ENCODE measurements at regions not wholly inside any gene's neighbourhood (a gene's known extent, or its start where the extent isn't known, plus 50 kb on each side); places are given as distances from the start of the nearest gene placed in this dataset.

- TF ChIP-seq ARID1B (IDR thresholded peaks at IDR 0.05) (peak; percentile 45; the same call in 1 of the 2 replicates), RBM25 (IDR thresholded peaks at IDR 0.05; ENCODE audit: low read depth, low read length, severe bottlenecking) (no peak), THRB (CRISPR knock-in tag; conservative IDR thresholded peaks at IDR 0.05) (peak; percentile 93), PCBP2 (IDR thresholded peaks at IDR 0.05; ENCODE audit: low read depth, low read length, poor library complexity, severe bottlenecking) (no peak), NBN (IDR thresholded peaks at IDR 0.05; ENCODE audit: low read depth) (peak; percentile 41; the same call in 1 of the 2 replicates), SMC3 (conservative IDR thresholded peaks at IDR 0.05; ENCODE audit: insufficient read depth, low read depth, low read length) (no peak), ZNF274 (IDR thresholded peaks at IDR 0.05; ENCODE audit: borderline replicate concordance, low read depth, low read length) (no peak), FOXK2 (conservative IDR thresholded peaks at IDR 0.05 in 1 of 2, IDR thresholded peaks at IDR 0.05 in 1 of 2; ENCODE audit: low read depth in 2 of 2) (peak; percentile 62 to 65), ZNF277 (CRISPR knock-in tag; IDR thresholded peaks at IDR 0.05; ENCODE audit: borderline replicate concordance) (no peak), CSDE1 (IDR thresholded peaks at IDR 0.05) (0 out of 4 replicates have a peak, but pooled peaks of 1 of the 2 experiments have one; percentile 56), ZNF695 (CRISPR knock-in tag; IDR thresholded peaks at IDR 0.05) (no peak), ILK (tag; IDR thresholded peaks at IDR 0.05; ENCODE audit: borderline replicate concordance, low read depth) (no peak), FOXA3 (CRISPR knock-in tag; conservative IDR thresholded peaks at IDR 0.05 in 1 of 2, IDR thresholded peaks at IDR 0.05 in 1 of 2) (0 out of 4 replicates have a peak, but pooled peaks of 1 of the 2 experiments have one; percentile 13), NR0B1 (IDR thresholded peaks at IDR 0.05; ENCODE audit: partially characterized antibody) (no peak), HBP1 (CRISPR knock-in tag; IDR thresholded peaks at IDR 0.05) (peak; percentile 89; the same call in 1 of the 2 replicates), ZNF766 (CRISPR knock-in tag; conservative IDR thresholded peaks at IDR 0.05) (0 out of 2 replicates have a peak, but pooled peaks have one; percentile 17), PHB2 (IDR thresholded peaks at IDR 0.05; ENCODE audit: low read depth) (0 out of 2 replicates have a peak, but pooled peaks have one; percentile 46), SPI1 (IDR thresholded peaks at IDR 0.05; ENCODE audit: borderline replicate concordance, low read depth, low read length) (0 out of 2 replicates have a peak, but pooled peaks have one; percentile 15), BMI1 (IDR thresholded peaks at IDR 0.05; ENCODE audit: low read length) (no peak), ZNF253 (CRISPR knock-in tag; conservative IDR thresholded peaks at IDR 0.05) (no peak), IFI16 (CRISPR knock-in tag; IDR thresholded peaks at IDR 0.05) (no peak)
Measured at GRCh38 chr6:43938178-43939105, 168.4 kb downstream of the VEGFA start (continued).

Measured in K562 (cell line).